ENCODE measurements at regions not wholly inside any gene's neighbourhood (a gene's known extent, or its start where the extent isn't known, plus 50 kb on each side); places are given as distances from the start of the nearest gene placed in this dataset.
"Not testable (repeated sequence)": the region's sequence is repeated elsewhere in the genome, so short reads cannot be mapped to it uniquely, and the experiment has no call there.

DNA sequence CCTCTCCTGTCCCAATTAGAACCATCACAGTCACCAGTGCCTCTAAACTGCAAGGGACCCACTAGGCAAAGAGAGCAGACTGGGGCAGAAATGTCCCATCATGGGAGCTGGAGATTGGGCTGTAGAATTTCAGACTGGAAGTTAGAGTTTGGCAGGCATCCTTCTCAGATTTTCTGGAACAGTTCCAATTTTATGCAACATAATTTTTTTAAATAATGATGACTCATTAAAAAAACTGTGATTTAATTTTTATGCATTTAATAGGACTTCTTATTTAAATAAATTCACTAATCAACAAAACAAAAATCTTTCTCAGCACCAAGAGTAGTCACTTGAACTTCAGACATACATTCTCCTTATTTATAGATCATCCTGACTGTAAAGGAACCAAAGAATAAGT lies 84.6 kb upstream of the SLC7A14 start:
- CTCF ChIA-PET (ENCODE audit: partially characterized antibody), result no interaction called here
- H3K27me3 ChIP-seq (replicated peaks in 1 of 4; ENCODE audit: control insufficient read depth in 3 of 4, extremely low read depth in 1 of 4, insufficient read depth in 3 of 4, low read length in 3 of 4), result no peaks in the 10 kb centered on the region
- DNase-seq (ENCODE audit: low read depth in 1 of 2, low spot score in 2 of 2), result no peak
- H3K79me1 ChIP-seq (ENCODE audit: low read depth, low read length), result no peaks in the 10 kb centered on the region
- no peak overlapping the region for H3K4me3 ChIP-seq (ENCODE audit: extremely low read depth in 1 of 4, insufficient read depth in 2 of 4, low read depth in 3 of 4, low read length in 4 of 4)
- H2AFZ ChIP-seq (ENCODE audit: low read length), result no peak overlapping the region
- no peaks in the 10 kb centered on the region for H4K20me1 ChIP-seq (replicated peaks in 1 of 2; ENCODE audit: control insufficient read depth in 1 of 2, insufficient read depth in 2 of 2, low read length in 2 of 2)
- no peak overlapping the region for H3K9ac ChIP-seq (replicated peaks in 1 of 4; ENCODE audit: extremely low read depth in 1 of 4, low read depth in 3 of 4, low read length in 3 of 4)
- no peak overlapping the region for H4K91ac ChIP-seq (replicated peaks; ENCODE audit: insufficient read length, low read length)
- no peak overlapping the region for H3K23ac ChIP-seq (ENCODE audit: insufficient read length)
- H4K8ac ChIP-seq (ENCODE audit: extremely low read depth, insufficient read depth, low read length), result no peak overlapping the region; the same call in 1 of the 2 replicates
- 0 out of 8 replicates have a peak, but pooled peaks cover 0 to 3% (median 0%) of the 10 kb centered on the region in 4 experiments for H3K36me3 ChIP-seq (ENCODE audit: control insufficient read depth in 2 of 4, insufficient read depth in 4 of 4, low read length in 3 of 4)
- no peak overlapping the region for H4K5ac ChIP-seq (ENCODE audit: insufficient read length, low read depth, low read length)
- no peak overlapping the region for H2BK5ac ChIP-seq (ENCODE audit: low read depth, low read length)
- no peak overlapping the region for H3K4me2 ChIP-seq (ENCODE audit: insufficient read depth in 1 of 2, low read depth in 2 of 2, low read length in 2 of 2)
- no peak overlapping the region for H3K4ac ChIP-seq (replicated peaks; ENCODE audit: insufficient read length, low read depth, low read length)
- no peaks in the 10 kb centered on the region for H3K79me2 ChIP-seq (ENCODE audit: control insufficient read depth in 1 of 2, insufficient read depth in 2 of 2, low read length in 2 of 2)
- H2BK120ac ChIP-seq (replicated peaks; ENCODE audit: low read depth, low read length), result no peak overlapping the region
- no peak overlapping the region for H3K27ac ChIP-seq (ENCODE audit: low read depth, low read length)
- no peak overlapping the region for H2BK12ac ChIP-seq (ENCODE audit: low read depth, low read length)
- peaks cover 2% of the 10 kb centered on the region; the same call in 1 of the 2 replicates for H3K23me2 ChIP-seq (ENCODE audit: low read depth, low read length)
- no peak overlapping the region for H2BK15ac ChIP-seq (ENCODE audit: low read length)
- H2AK5ac ChIP-seq (ENCODE audit: low read depth, low read length), result no peak overlapping the region
- H3K18ac ChIP-seq (ENCODE audit: extremely low read depth, low read length), result no peak overlapping the region
- peaks cover 11 to 13% of the 10 kb centered on the region in 2 experiments for H3K9me3 ChIP-seq (ENCODE audit: insufficient read depth in 2 of 2, low read depth in 1 of 2, low read length in 1 of 2)
- peak; percentile 11; the same call in 1 of the 2 replicates for TF ChIP-seq MAFK (IDR thresholded peaks at IDR 0.05; ENCODE audit: low read depth, low read length)
- no peak for TF ChIP-seq CREB1 (IDR thresholded peaks at IDR 0.05)
- no peak for TF ChIP-seq BRCA1 (IDR thresholded peaks at IDR 0.05; ENCODE audit: low read depth, low read length)
- H3K4me1 ChIP-seq (replicated peaks in 1 of 4; ENCODE audit: control insufficient read depth in 3 of 4, insufficient read depth in 4 of 4, low read length in 3 of 4), result no peaks in the 10 kb centered on the region
- no peak overlapping the region for H3K14ac ChIP-seq (ENCODE audit: insufficient read length)
- no peak overlapping the region for H2BK20ac ChIP-seq (ENCODE audit: low read length)
- no peak overlapping the region for H3K56ac ChIP-seq (replicated peaks; ENCODE audit: insufficient read length, low read depth, low read length)
- POLR2A ChIA-PET (ENCODE audit: partially characterized antibody), result no interaction called here
- FAIRE-seq, result no peak

- H4K8ac ChIP-seq (ENCODE audit: extremely low read depth, insufficient read depth, low read length); H2BK12ac ChIP-seq (ENCODE audit: low read depth, low read length); H3K79me1 ChIP-seq (ENCODE audit: low read depth, low read length); H2BK120ac ChIP-seq (replicated peaks; ENCODE audit: low read depth, low read length); H3K23ac ChIP-seq (ENCODE audit: insufficient read length); H3K4me1 ChIP-seq (replicated peaks in 1 of 4; ENCODE audit: control insufficient read depth in 3 of 4, insufficient read depth in 4 of 4, low read length in 3 of 4); H3K27me3 ChIP-seq (replicated peaks in 1 of 4; ENCODE audit: control insufficient read depth in 3 of 4, extremely low read depth in 1 of 4, insufficient read depth in 3 of 4, low read length in 3 of 4); H2BK5ac ChIP-seq (ENCODE audit: low read depth, low read length); H2BK15ac ChIP-seq (ENCODE audit: low read length); H4K5ac ChIP-seq (ENCODE audit: insufficient read length, low read depth, low read length); H3K56ac ChIP-seq (replicated peaks; ENCODE audit: insufficient read length, low read depth, low read length); H3K27ac ChIP-seq (ENCODE audit: low read depth, low read length); H2AFZ ChIP-seq (ENCODE audit: low read length); H3K4ac ChIP-seq (replicated peaks; ENCODE audit: insufficient read length, low read depth, low read length); H4K20me1 ChIP-seq (replicated peaks in 1 of 2; ENCODE audit: control insufficient read depth in 1 of 2, insufficient read depth in 2 of 2, low read length in 2 of 2); DNase-seq (ENCODE audit: low read depth in 1 of 2, low spot score in 2 of 2); CTCF ChIA-PET (ENCODE audit: partially characterized antibody); H2BK20ac ChIP-seq (ENCODE audit: low read length); FAIRE-seq; H3K9ac ChIP-seq (replicated peaks in 1 of 4; ENCODE audit: extremely low read depth in 1 of 4, low read depth in 3 of 4, low read length in 3 of 4); H3K4me3 ChIP-seq (ENCODE audit: extremely low read depth in 1 of 4, insufficient read depth in 2 of 4, low read depth in 3 of 4, low read length in 4 of 4); H2AK5ac ChIP-seq (ENCODE audit: low read depth, low read length); H3K79me2 ChIP-seq (ENCODE audit: control insufficient read depth in 1 of 2, insufficient read depth in 2 of 2, low read length in 2 of 2); H3K36me3 ChIP-seq (ENCODE audit: control insufficient read depth in 2 of 4, insufficient read depth in 4 of 4, low read length in 3 of 4); H3K23me2 ChIP-seq (ENCODE audit: low read depth, low read length); H3K18ac ChIP-seq (ENCODE audit: extremely low read depth, low read length); POLR2A ChIA-PET (ENCODE audit: partially characterized antibody); H3K9me3 ChIP-seq (ENCODE audit: insufficient read depth in 2 of 2, low read depth in 1 of 2, low read length in 1 of 2); H4K91ac ChIP-seq (replicated peaks; ENCODE audit: insufficient read length, low read length); H3K4me2 ChIP-seq (ENCODE audit: insufficient read depth in 1 of 2, low read depth in 2 of 2, low read length in 2 of 2); H3K14ac ChIP-seq (ENCODE audit: insufficient read length): not testable (repeated sequence)
- WGBS, 2 experiments (ENCODE audit: extremely low coverage in 1 of 2, insufficient coverage in 1 of 2, insufficient read length in 1 of 2, insufficient replicate concordance in 2 of 2, low coverage in 1 of 2, low lambda C conversion rate in 2 of 2, missing lambda C conversion rate in 1 of 2), result 85% methylated on average over 3 of the region's 3 CpGs; no CpG with 5 or more reads in 1 of the 2 experiments
Observed at GRCh38 chr3:170662986-170663385, 77.1 kb upstream of the SLC7A14 start.
